Neural progenitor cell (in vitro differentiated cells): ENCODE measurements at regions not wholly inside any gene's neighbourhood (a gene's known extent, or its start where the extent isn't known, plus 50 kb on each side); places are given as distances from the start of the nearest gene placed in this dataset.
"Not testable (repeated sequence)": the region's sequence is repeated elsewhere in the genome, so short reads cannot be mapped to it uniquely, and the experiment has no call there.

Experiments used
- EZH2 ChIP-seq: fragments of 200-600 bp; sonication (generic); IDR thresholded peaks from 2 replicates; pipeline ENCODE4 v1.6.1; 2017; ENCODE audit warnings: antibody characterized with exemption, mild to moderate bottlenecking, moderate library complexity
- TF ChIP-seq, protein P1 (sequence below): fragments of 200-600 bp; sonication (generic); IDR thresholded peaks from 2 replicates; pipeline ENCODE4 v1.5.1; 2017; ENCODE audit warnings: antibody characterized with exemption, mild to moderate bottlenecking

DNA sequence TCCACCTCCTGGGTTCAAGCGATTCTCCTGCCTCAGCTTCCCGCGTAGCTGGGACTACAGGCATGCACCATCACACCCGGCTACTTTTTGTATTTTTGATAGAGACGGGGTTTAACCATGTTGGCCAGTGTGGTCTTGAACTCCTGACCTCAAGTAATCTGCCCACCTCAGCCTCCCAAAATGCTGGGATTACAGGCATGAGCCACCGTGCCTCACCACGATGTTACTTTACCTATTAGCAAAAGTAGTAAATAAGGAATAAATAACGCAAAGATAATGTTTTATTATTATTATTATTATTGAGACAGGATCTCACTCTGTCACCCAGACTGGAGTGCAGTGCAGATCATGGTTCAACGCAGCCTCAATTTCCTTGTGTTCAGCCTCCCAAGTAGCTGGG lies 145.9 kb downstream of the NPIPB5 start:
- TF ChIP-seq EZH2: not testable (repeated sequence)
- TF ChIP-seq, protein P1, sequence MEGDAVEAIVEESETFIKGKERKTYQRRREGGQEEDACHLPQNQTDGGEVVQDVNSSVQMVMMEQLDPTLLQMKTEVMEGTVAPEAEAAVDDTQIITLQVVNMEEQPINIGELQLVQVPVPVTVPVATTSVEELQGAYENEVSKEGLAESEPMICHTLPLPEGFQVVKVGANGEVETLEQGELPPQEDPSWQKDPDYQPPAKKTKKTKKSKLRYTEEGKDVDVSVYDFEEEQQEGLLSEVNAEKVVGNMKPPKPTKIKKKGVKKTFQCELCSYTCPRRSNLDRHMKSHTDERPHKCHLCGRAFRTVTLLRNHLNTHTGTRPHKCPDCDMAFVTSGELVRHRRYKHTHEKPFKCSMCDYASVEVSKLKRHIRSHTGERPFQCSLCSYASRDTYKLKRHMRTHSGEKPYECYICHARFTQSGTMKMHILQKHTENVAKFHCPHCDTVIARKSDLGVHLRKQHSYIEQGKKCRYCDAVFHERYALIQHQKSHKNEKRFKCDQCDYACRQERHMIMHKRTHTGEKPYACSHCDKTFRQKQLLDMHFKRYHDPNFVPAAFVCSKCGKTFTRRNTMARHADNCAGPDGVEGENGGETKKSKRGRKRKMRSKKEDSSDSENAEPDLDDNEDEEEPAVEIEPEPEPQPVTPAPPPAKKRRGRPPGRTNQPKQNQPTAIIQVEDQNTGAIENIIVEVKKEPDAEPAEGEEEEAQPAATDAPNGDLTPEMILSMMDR: not testable (repeated sequence)
